Renal cortex interstitium (tissue), 11 donors: ENCODE measurements at regions not wholly inside any gene's neighbourhood (a gene's known extent, or its start where the extent isn't known, plus 50 kb on each side); places are given as distances from the start of the nearest gene placed in this dataset.
A peak's percentile ranks its signal among the peaks of the same experiment; 100 is the strongest.

Experiments used
- DNase-seq, 11 donors: peaks; one replicate each; pipeline ENCODE4 v3.0.0-alpha.2; 2013; ENCODE audit warnings: low read depth in 9 of 11, low spot score in 4 of 11; ENCODE audit errors: extremely low read depth in 1 of 11

DNA sequence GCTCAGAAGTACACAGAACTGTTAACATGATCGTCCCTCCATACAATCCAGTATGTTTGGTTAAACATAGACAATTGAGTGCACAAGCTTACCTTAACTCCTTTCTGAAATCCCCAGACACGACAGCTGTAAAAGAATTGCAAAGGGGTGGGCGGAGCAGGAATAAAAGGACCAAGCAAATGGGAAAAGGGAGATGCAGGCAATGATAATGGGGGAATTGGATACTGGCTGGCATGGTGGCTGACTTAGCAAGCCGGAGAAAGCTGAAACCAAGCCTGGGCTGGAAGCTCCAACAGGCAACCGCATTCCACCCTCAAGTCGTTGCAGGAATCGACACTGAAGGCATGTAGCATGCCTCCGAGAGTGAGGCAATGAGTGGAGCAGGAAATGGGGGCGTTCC is 96.8 kb upstream of the TMEM132C start:
- DNase-seq = no peak

GRCh38 chr12:128178565-128178964 is 88.4 kb upstream of the TMEM132C start:
- no peak for DNase-seq

DNA sequence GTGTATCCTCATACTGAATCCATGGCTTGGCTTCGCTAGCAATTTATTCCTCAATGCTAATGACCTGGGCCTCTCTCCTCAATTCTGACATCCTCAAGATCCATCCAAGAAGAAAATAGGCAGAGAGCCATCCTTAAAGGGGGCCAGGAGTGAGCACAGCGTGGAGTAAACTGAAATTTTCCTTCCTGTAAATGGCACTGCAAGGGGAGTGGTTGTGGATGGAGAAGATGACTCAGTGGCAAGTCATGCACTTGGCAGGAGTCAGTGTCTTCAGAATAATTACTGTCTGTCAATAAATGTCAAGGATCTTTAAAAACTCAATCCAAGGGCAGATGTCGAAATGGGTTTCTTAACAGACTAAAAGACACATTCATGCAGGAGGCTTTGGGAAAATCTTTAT is 88.0 kb upstream of the TMEM132C start:
- no peak for DNase-seq

- no peak for DNase-seq
Measured at GRCh38 chr12:128180166-128180565, 86.8 kb upstream of the TMEM132C start.

GRCh38 chr12:128190052-128190451 is 76.9 kb upstream of the TMEM132C start:
- no peak for DNase-seq

DNA sequence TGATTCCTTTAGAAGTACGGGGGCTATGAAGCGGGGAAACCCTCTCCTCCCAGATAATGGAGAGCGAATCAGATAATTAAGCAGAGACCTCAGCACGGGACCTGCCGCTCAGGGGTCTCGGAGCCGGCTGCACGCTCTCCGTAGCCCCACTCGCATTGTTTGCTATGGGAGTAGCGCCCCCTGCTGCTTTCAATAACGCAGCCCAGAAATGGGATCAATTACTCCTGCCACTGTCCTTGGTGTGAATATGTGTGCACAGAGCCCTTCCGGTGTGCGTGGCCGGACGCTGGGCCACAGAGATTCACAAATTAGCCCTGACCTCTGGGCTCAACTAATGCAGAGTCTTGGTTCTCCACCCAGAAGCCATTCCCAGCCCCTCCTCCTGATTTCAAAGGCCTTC is 76.4 kb upstream of the TMEM132C start:
- DNase-seq = no peak

DNA sequence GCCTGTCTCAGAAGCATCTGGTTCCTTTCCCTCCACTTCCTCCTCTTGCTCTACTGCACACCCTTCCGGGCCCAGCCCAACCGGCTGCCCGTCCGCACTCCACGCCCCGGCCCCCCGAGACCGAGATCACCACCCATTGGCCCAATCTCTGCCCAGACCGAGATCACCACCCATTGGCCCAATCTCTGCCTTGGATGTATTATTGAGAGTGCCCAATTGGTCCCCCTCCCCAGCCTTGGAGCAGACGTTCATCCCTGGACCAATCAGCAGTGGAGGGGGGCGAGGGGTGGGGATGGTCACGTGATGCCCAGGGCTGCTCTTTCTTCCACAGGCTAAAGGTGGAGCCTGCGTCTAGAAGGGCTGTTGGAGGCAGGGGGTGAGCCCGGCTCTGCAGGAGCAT is 75.6 kb upstream of the TMEM132C start:
- DNase-seq = no peak

DNA sequence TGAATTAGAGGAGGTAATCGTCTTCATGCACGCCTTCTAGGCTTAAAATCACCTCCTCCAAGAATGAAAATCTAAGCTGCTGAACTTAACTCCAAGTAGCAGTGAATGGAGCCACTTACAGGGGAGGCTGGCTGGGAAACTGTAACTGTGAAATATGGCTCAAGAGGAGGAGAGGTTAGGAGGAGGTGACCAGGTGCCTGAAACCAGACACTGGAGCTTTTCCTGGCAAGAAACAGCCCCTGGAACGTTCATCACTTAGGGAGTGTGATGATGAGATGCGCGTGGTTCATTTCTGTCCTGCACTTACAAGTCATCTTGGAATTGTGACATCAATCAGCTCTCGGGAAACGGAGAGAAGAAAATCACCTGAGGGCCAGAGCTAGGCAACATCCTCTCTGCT is 62.3 kb upstream of the TMEM132C start:
- DNase-seq = peak in 8 of 11 donors; percentile 6 to 46 (median 22)

GRCh38 chr12:128205145-128205544 is 61.8 kb upstream of the TMEM132C start:
- DNase-seq = no peak

GRCh38 chr12:128205758-128206157 is 61.2 kb upstream of the TMEM132C start:
- DNase-seq = no peak
